ENCODE measurements at regions not wholly inside any gene's neighbourhood (a gene's known extent, or its start where the extent isn't known, plus 50 kb on each side); places are given as distances from the start of the nearest gene placed in this dataset.
A peak's percentile ranks its signal among the peaks of the same experiment; 100 is the strongest.
"Not testable (repeated sequence)": the region's sequence is repeated elsewhere in the genome, so short reads cannot be mapped to it uniquely, and the experiment has no call there.

DNA sequence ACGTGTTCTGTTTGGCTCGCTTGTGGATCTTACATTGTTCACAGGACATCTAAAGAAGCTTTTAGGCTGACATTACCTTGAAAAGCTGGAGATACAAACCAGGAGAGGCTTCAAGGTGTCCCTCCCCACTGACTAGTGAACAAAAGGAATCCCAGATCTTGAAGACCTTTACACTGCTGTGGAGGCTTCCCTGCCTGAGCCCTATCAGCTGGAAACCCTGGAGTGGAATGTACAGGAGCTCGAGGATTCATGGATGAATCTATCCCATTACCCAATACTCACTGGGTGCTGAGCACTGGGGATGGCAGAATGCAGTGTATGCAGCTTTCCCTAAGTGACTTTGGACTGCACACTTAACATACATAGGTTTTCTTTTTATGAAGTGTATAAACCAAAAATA is 82.3 kb upstream of the MFGE8 start:
- DNase-seq, result no peak

DNA sequence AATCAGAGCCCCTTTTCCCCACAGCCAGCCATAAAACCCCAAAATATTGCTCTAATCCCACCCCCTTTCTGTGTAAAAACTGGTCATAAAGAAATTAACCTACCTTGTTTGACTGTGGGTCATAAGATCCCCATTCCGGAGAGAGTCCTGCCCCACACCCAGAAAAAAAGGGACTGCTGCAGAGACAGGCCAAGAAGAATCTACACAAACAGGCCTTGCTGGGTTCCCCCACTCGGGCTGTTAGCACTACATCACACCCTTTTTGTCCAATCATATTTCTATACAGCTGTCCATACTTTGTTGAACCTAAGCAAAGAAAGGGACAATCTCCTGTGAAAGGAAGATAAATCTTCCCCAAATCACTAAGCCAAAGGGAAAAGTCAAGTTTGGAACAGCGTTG is 84.4 kb upstream of the MFGE8 start:
- no peak for DNase-seq

DNA sequence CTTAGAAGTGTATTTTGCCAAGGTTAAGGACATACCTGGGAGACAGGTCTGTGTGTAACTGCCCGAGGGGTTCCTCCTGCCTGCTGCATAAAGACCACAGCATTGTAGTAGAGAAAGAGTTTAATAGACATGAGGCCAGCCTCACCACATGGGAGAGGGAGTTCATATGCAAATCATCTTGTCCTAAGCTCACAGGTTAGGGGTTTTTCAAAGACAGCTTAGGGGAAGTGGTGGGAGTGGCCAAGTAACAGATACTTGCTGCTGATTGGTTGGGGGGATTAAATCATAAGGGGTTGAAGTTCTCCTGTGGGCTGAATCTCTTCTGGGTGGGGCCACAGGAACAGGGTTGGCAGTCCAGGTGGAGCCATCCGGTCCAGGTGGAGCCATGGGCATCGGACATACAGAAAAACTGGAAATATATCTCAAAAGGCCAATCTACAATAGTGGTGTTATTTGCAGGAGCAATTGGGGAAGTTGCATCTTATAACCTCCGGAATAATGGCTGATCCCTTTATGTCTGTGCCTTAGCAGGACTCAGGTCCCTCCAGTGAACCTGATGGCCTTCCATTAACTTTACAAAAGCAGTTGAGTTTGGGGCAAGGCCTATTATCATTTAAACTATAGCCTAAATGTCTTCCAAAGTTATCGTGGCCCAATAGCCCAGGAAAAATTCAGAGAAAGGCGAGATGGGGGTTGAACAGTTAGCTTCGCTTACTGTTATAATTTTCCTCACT is 86.0 kb upstream of the MFGE8 start:
- DNase-seq, result no peak

DNA sequence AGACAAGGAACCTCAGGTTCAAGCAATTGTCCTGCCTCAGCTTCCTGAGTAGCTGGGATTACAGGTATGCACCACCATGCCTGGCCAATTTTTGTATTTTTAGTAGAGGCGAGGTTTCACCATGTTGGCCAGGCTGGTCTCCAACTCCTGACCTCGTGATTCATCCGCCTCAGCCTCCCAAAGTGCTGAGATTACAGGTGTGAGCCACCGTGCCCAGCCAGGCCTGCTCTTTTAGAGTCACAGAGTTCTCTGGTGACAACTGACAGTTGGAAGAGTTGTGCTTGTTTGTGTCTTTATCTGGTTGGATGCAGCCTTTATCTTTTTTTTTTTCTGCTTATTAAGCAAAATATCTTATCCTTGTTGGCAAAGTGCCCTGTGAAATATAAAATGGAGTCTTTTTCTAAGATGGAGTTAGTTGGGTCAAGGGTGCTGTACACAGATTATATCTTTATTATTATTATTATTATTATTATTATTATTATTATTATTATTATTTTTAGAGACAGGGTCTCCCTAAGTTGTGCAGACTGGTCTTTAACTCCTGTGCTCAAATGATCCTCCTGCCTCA is 86.5 kb upstream of the ABHD2 start:
- DNase-seq, result not testable (repeated sequence)

DNA sequence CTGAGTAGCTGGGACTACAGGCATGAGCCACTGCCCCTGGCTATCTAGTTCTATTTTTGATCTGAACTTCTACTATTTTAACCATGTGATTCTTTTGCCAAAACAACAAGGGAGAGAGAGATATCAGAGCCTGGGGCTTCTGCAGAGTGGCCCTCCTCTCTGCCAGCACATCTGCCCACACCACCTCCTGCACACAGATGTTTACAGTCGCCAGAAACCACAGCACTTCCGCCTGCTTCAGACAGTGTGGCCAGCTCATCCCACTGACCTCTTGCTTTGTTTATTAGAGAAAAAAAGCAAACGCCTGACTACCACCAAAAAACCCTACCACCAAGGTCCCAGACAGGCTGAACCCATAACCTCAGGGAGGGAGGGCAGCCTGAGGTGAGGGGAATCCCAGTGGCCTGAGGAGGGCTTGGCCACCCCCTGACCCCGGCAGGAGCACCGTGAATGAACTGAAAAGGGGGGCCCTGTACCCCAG is 85.9 kb upstream of the ABHD2 start:
- no peak for DNase-seq

DNA sequence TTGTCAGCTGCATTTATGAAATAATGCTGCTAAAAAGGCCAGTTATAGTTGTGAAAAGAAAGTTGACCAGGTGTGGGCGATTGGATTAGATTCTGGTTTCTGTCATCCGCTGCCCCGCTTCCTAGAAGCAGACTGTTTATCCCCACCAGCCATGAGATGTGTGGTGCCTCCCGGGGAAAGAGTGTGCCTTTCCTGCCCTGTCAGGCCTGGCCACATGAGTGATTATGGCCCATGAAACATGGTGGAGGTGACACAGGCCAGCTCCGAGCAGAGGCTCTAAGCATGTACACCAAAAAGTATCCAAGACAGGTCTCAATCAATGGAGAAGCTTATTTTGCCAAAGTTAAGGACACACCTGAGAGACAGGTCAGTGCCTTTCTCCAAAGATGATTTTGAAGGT is 85.4 kb upstream of the ABHD2 start:
- DNase-seq, result no peak

DNA sequence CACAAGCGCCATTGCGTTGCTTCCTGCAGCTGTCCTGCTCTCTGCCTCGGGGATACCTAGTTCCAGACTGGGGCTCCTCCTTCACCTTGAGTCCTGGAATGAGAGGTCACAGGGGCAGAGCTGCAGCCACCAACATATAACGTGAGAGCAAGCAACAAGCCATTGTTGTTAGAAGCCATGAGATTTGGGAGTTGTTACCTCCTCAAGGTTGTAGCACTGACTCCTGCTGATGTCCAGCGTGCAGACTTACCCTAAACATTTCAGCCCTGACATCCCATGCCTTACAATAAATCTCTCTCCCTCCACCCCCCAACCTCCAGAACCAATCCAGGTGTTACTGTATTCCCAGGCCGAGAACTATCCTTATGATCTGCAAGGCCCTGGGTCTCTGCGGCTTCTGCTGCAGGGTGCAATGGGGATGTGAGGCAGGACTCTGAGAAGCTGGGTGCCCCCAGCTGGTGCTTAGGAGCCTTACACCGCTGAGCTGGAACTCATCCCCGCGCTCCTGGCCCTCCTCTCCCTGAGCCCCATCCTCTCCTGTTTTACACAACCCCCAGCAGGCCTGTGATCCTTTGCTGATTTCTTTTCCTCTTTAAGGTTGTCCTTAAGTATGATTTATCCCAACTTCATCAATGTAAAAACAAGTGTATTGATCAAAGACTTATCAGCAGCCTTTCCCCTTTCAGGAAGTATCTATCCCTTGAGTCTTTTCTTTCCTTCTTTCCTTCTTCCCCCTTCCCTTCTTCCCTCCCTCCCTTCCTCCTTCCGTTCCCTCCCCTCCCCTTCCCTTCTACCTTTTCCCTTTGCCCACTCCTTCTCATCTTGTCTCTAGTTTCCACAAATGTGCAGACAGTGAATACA is 84.2 kb upstream of the ABHD2 start:
- no peak for DNase-seq

DNA sequence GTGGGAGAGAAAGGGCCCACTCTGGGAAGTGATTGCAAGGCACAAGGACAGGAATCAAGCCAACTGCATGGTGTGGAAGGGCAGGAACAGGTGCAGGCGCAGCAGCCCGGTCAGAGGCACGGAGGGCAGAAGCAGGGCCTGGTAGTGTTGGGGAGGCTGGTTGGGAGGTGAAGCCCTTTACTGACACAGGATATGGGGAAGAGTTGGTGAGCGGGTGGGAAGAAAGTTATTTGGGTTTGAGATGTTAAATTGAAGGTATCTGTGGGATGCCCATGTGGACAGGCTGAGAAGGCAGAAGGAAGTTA is 83.6 kb upstream of the ABHD2 start:
- no peak for DNase-seq

DNA sequence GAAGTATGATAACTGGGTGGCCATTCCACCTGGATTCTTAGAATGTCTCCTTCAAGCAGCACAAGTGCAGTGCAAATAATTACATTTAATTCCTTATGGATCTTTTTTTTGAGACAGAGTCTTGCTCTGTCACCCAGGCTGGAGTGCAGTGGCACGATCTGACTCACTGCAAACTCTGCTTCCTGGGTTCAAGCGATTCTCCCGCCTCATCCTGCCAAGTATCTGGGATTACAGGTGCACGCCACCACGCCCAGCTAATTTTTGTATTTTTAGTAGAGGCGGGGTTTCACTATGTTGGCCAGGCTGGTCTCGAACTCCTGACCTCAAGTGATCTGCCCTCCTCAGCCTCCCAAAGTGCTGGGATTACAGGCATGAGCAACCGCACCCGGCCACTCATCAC is 80.7 kb upstream of the ABHD2 start:
- not testable (repeated sequence) for DNase-seq

DNA sequence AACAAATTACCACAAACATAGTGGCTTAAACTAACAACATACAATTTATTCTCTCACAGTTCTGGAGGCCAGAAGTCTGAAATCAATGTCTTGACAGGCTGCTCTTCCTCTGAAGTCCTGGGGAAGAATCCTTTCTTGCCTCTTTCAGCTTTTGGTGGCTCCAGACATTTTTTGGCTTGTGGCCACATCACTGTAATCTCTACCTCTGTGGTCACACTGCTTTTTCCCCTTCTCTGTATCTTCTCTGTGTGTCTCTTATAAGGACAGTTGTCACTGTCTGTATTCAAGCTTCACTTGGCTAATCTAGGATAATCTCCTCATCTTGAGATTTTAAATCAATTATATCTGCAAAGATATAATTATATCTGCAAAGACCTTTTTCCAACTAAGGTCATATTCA is 80.3 kb upstream of the ABHD2 start:
- no peak for DNase-seq

DNA sequence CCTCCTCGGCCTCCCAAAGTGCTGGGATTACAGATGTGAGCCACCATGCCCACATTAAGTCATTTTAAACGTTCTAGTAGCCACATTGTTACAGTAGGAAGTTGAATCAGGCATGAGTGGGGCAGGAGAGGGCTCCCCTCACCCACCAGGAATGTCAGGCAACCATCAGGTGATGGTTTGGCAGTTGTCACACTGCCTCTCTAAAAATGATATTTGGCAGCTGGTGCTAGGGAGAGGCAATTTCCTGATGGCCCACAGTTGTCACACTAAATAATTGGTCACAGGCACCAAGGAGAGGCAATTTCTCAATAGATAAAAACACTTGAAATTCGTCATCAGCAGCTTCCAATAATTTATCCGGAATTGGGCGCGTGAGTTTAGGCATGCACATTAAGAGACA is 79.2 kb upstream of the ABHD2 start:
- no peak for DNase-seq

DNA sequence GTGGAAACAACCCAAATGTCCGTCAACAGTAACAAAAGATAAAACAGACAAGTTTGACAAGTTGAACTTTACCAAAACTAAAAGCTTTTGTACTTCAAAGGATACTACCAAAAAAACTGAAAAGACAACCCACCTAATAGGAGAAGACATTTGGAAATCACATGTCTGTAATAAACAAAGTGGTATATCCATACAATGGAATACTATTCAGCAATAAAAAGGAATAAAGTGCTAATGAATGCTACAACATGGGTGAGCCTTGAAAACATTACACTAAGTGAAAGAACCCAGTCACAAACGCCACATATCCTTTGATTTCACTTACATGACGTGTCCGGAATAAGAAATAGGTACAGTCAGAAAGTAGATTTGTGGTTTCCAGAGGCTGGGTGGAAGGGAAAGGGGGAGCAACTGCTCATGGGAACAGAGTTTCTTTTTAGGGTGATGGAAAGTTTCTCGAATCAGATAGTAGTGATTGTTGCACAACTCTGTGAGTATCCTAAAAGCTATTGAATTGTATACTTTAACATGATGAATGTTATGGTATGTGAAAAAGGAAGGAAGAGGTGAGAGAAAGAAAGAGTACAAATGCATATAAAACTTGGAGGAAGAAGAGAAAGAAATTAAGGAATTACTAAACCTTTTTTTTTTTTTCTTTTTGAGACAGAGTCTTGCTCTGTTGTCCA is 72.7 kb upstream of the ABHD2 start:
- DNase-seq, result no peak

DNA sequence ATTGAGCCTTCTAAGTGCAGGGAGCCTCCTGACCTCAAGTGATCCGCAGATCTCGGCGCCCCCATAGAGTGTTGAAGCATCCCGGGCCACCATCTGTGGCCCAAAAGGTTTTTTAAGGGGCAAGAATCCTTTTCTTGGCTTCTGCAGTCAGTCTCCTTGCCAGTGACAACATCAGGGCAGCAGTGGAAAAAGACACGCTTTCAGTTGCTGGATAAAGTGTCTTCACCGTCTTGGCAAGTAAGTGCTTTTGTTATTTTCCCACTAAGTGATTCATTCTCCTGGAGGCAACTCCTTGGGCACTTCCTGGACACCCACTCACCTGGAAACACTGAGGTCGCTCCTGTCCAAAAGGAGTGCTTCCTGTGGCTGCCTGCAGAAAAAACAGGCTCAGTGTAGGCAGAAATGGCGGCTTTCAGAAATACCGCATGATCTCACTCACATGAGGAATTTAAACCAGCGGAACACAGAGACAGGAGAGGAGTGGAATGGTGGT is 71.7 kb upstream of the ABHD2 start:
- DNase-seq, result no peak

DNA sequence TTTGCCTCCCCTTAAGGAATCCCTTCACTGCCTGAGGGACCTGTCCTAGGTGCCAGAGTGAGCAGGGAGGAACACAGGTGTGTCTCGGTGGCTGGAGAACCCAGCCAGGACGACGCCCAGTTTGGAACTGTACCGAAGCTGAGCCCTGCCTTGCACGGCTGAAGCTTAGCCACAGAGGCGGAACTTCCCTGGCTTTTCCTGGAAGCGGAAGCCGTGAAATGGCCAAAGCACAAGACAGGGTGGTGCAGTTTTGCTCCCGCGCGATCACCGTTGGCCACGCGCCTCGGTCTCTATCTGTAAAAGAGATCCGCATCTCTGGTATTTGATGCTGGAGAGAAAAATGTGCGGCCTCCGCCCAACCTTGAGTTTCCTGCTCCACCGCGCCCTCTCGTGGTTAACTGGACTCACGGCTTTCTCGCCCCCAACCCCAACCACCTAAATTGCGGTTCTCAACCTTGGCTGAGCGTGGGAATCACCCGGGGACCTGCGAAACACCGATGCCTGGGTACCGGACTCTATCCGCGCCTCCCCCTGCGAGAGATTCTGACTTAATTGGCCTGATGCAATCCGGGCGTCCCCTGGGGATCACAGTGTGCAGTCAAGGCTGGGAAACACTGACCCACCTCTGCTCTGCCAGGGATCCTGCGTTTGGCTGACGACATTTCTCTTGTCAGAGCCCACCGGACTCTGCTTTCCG is 70.7 kb upstream of the ABHD2 start:
- DNase-seq, result peak; percentile 79

DNA sequence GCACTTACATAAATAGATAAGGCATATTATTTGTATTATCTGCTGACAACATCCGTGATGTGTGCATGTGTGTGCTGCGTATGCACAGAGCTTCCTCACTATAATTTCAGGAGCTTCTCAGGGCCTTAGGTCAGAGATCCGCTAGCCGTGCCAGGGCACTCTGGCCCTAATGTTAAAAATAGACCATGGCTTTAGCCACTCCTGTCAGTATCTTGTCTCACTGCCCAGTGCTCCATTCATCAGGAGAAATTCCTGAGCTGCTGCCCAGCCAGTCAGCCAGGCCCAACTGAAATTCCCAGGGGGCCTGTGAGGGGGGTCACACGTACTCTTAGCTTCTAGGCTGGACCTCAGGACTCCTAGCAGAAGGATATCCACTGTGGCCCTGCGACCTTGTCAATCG is 70.0 kb upstream of the ABHD2 start:
- no peak for DNase-seq

DNA sequence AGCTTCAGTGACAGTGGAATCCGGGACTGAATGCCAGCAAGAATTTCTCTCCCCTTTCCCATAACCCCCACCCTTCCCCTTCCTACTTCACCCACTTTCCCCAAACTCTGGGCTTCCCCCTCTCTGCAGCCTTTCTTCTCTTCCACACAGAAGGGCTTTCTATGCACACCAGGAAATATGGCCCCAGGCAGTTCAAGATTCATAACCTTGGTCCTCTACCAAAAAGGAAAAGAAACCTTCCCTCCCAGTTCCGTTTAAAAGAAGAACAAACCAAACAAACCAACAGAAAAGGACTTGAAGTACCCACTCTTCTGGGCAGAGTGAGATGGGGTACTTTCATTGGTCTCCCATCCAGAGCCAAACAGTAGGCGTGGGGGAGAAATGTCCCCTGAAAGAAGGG is 68.8 kb upstream of the ABHD2 start:
- DNase-seq, result no peak

DNA sequence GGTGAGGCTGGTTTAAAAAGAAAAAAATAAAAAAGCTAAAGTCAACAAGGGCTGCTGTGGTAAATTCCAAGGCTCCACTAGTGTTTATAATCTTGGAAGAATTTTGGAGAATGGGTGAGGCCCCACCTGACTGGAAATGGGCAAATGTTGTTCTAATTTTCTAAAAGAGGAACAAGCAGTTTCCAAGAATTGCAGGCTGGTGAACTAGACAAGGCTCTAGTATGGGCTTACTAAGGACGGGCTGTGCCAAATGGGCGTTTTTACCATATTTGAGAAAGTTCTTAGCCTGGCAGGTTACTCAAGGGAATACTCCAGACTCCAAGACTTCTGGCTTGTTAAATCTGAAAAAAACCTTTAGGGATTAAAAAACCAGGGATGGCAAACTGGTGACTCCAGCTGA is 67.0 kb upstream of the ABHD2 start:
- no peak for DNase-seq

DNA sequence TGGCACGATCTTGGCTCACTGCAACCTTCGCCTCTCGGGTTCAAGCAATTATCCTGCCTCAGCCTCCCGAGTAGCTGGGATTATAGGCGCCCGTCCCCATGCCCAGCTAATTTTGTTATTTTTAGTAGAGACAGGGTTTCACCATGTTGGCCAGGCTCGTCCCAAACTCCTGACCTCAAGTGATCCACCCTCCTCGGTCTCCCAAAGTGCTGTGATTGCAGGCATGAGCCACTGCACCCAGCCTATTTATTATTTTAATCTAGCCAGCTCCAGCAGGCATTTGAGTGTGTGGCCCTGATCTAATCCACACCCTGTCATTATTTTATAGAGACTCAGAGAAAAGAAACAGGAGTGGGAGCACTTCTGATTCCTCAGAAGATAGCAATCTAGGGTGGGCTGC is 66.4 kb upstream of the ABHD2 start:
- not testable (repeated sequence) for DNase-seq

DNA sequence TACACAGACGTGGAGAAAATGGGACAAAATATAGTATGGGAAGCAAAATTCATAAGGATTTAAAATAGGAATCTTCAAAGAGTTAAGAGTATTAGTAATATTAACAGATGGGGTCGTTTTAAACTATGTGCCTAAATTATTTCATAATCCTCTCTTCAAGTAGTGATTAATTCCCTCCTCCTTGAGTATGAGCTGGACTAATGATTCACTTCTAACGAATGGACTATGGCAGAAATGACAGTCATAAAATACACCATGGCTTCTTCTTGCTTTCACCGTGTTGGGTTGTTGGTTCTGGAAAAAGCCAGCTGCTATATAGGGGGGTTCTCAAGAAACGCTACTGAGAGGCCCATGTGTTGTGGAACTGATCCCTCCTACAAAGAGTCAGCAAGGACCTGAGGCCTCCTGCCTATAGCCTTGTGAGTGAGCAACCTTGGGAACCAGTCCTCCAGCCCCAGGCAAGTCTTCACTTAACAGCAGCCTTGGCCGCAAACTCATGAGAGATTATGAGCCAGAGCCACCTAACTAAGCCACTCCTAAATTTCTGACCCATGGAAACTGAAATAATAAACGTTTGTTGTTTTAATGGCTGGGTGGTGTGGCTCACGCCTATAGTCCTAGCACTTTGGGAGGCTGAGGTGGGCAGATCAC is 64.8 kb upstream of the ABHD2 start:
- no peak for DNase-seq

DNA sequence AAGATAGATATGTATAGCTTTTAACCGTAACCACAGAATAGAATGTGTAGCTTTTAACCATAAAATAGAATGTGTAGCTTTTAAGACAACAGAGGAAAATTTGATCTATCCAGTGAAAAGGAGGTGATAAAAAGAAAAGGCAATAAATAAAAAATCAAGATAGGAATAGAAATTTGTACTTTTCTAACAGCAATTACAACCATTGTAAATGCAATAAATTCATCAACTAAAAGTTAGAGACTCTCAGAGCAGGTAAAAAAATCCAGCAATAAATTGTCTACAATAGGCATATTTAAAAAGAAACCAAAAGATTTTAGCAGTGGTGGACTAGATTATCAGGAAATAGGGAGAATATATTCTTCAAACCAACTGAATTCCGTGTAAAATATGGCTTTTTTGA is 63.8 kb upstream of the ABHD2 start:
- no peak for DNase-seq

DNA sequence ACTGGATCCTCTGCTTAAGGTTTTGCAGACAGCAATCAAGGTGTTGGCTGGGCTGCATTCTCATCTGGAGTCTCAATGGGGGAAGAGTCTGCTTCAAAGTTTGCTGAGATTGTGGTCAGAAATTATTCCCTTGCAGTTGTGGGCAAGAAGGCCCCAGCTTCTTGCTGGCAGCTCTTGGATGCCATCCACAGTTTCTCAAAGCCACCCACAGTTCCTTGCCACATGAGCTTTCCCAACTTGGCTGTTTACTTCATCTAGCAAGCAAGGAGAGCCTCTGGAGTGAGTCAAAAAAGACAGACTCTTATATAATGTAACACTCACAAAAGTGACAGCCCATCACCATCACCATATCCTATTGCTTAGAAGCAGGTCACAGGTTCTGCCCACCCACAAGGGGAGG is 62.1 kb upstream of the ABHD2 start:
- DNase-seq, result no peak

DNA sequence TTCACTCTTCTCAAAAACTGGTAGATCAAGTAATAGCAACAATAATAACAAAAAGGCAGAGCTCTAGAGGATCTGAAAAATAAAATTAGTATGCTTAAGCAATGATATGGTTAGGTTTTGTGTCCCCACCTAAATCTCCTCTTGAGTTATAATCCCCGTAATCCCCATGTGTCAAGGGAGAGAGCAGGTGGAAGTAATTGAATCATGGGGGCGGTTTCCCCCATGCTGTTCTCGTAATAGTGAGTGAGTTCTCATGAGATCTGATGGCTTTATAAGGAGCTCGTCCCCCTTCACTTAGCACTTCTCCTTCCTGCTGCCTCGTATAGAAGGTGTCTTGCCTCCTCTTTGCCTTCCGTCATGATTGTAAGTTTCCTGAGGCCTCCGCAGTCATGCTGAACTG is 60.2 kb upstream of the ABHD2 start:
- no peak for DNase-seq

Measured in left kidney (tissue), 1 donor.